HCEC 1CT (cell line): ENCODE measurements at regions not wholly inside any gene's neighbourhood (a gene's known extent, or its start where the extent isn't known, plus 50 kb on each side); places are given as distances from the start of the nearest gene placed in this dataset.
A peak's percentile ranks its signal among the peaks of the same experiment; 100 is the strongest.

Source experiments
- DNase-seq: peaks from one replicate; pipeline ENCODE4 v3.0.0-alpha.2; 2017

DNA sequence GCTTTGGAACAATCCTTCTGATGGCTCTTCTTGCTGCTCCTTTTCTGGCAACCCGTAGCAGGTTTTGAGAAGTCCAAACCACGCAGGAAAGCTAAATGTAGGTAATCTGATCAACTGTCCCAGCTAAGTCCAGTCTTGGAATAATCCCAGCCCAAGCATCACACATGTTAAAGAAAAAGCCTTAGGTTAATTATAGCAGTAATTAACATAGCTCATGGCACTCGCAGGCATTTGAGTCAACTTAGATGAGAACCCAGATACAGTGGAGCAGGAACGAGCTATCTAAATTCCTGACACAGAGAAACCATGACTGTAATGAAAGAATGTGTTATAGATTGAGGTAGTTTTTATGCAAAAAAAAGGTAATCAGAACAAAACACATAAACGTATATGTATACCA is 844.8 kb downstream of the CDH9 start:
- no peak for DNase-seq

DNA sequence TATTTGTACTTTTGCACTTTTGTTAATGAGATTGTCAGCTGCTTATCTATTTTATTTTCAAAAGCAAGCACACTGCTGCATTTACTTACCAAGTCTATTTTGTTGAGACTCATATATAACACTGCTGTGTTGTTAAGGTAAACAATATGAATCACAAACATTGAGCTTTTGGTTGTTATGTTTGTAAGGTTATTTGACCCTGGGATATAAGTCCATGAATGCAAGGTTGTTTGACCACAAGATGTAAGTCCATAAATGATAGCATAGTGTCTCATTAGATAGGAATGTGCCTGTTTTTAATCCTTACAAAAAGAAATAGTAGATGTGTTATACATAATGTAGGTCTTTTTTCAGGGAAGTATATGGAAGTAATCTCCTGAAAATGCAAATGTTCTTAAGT is 845.9 kb downstream of the CDH9 start:
- DNase-seq, result no peak

DNA sequence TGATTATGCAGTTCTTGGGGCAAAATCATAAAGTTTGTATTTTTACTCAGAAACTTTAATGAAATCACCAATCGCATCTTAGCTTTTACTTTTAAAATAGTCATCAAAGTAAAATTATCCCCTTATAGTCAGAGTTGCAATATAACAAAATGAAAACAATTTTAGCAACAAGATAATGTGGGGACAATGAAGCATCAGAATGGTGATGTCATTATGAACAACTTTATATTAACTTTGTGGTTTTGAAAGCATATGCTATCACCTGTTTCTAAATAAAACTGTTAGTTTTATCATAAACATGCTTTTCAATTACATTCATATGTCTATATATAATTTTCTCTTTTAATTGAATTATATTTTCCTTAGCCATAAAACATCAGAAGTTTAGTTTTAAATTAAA is 856.8 kb downstream of the CDH9 start:
- no peak for DNase-seq

DNA sequence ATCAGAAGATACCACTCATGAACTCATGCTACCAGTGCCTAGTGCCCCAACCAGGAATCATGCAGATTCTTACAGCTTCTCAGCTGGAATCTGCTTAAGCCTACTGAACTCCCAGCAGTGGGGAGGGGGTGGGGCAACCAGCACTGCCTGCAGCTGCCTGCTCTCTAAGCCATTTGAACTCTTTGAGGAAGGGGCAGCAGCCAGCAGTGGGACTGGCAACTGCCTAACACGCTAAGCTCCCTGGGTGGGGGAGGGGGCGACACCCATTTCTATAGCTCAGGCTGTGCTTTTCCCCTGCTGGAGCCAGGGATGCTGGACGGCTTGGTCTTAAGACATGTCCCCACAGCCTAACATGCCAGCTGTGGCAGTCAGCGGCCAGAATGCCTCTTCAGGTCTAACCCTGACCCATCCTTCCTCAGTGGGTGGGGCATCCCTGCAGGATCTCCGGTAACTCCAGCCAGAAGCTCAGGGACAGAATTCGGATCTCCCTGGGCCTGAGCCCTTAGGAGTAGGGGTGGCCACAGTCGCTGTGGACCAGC is 889.7 kb downstream of the CDH9 start:
- no peak for DNase-seq

DNA sequence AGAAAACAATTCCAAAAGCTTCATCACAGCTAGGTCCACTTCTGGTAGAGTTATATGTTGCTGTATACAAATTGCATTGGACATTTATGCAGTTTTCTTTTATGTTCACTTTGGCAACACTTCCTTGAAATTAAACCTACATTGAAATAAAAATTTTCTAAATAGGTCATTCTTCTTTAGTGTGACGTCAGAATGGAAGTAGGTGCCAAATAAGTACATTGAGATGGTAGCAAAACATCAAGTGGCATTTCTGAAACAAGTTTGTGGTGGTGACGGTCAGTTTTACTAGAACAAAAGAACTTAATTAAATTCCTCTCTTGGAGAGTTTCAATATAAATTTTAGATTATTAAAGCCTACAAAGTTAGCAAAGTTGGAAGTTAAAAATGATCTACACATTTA is 895.1 kb downstream of the CDH9 start:
- DNase-seq, result no peak

DNA sequence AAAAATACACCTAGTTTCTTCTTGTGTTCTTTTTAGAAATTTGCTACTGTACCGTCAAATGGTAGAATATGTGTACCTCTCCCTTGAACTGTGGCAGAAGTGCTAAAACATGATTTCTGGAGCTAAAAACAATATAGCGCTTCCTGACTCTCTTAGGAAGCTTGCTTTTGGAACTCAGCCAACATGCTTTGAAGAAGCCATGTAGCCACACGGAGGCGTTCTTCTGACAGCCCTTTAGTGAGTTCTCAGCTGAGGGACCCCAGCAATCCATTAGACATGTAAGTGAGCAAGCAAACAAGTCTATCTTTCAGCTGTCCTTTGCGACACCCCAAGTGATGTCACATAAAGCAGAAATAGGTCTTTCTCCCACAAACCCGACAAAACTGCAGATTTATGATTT is 917.0 kb downstream of the CDH9 start:
- peak; percentile 9 for DNase-seq

DNA sequence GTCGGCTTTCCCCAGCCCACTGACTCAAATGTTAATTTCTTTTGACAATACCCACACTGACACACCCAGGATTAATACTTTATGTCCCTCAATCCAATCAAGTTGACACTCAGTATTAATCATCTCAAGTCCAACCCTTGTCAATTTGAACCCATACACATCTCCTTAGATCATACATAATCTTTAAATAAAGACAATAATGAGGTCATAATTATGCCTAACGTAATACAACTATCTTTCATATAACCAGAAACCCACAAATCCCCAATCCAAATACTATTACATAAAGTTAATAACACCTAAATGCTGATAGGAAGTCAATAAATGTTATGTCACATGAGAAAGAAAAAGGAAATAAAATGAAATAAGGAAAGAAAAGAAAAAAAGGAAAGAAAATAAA is 934.2 kb downstream of the CDH9 start:
- no peak for DNase-seq

DNA sequence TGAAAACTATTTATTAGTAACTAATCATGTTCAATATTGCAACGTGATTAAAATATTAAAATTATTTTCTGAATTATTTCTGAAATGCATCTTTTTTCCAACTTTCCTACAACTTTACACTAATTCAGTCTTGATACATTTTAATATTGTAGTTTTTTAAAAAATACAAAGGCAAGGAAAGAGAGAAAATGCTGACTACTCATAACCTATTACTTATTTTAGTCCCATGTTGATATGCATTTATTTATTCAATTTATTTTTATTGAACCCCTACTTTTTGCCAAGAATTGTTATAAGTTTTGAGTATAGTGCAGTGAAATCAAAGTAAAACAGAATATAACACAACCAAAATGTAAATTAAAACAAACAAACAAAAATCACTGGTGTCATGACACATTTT is 978.2 kb downstream of the CDH9 start:
- DNase-seq, result no peak

DNA sequence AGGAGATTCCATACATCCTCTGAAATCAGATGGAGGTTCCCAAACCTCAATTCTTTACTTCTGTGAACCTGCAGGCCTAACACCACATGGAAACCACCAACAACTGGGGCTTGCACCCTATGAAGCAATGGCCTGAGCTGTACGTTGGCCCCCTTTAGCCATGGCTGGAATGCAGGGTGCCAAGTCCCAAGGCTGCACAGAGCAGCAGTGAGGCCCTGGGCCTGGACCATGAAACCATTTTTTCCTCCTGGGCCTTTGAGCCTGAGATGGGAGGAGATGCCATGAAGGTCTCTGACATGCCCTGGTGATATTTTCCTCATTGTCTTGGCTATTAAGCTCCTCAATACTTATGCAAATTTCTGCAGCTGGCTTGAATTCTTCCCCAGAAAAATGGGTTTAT is 983.8 kb downstream of the CDH9 start:
- DNase-seq, result no peak

DNA sequence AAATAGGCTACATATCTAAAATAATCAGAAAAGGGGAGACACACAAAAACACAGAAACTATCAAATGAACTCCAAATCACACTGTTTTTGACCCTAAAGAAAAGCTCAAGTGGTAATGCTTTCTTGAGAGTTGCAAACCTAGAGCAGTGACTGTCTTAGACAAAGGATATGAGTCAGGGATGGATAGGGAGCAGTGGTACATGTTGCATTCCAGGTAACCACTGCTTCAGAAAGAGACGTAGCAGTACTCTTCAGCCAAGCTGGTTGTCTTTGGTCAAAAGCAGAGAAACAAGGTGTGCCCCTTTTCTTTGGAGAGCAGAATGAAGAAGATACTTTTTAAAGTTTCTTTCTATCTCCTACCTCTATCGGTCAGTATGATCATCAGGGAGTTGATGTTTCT is 1003.6 kb downstream of the CDH9 start:
- DNase-seq, result no peak

DNA sequence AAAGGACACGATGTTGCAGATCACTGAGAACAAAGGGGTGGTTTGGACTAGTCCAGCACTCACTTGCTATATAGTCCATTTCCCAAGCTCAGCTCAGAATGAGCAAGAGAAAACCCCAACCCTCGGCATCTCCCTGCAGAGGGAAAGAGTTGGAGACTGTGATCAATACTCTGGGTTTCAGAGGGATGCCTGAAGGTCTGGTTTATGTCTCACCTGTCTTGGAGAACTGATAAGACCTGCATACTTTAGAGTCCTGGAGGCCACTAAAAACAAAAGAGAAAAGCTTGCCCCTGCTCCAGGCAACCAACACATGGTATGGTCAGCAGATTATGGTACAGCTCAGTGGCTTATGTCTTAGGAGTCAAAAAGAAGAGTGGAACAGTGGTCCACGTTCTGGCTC is 1006.9 kb downstream of the CDH9 start:
- DNase-seq, result no peak

DNA sequence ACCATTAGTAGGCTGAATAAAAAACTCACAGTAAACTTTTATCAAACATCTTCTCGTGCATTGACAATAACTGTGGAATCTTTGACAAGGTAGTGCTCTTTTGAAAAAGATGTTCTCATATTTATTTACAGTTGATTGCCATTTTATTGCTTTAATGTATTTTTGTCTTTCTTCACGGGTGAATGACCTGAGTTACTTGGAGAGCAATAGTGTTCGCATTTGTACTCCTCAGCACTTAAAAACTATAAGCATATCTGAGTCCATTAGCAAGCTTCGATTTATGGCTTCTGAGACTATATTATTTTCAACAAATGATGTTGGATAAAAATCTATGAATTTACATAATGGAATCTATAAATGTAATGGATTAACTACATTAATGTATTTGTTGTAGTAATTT is 1012.3 kb downstream of the CDH9 start:
- DNase-seq, result no peak

DNA sequence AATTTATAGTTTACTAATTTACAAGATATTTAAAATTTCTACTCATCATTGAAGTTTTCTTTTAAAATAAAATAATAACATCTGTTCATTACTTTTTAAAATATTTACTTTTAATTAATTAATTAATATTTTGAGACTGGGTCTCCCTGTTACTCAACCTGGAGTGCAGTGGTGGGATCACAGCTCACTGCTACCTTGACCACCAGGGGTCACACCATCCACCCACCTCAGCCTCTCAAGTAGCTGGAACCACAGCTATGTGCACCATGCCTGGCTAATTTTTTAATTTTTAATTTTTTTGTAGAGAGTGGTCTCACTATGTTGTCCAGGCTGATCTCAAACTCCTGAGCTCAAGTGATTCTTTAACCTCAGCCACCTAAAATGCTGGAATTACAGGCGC is 1013.6 kb downstream of the CDH9 start:
- DNase-seq, result no peak

DNA sequence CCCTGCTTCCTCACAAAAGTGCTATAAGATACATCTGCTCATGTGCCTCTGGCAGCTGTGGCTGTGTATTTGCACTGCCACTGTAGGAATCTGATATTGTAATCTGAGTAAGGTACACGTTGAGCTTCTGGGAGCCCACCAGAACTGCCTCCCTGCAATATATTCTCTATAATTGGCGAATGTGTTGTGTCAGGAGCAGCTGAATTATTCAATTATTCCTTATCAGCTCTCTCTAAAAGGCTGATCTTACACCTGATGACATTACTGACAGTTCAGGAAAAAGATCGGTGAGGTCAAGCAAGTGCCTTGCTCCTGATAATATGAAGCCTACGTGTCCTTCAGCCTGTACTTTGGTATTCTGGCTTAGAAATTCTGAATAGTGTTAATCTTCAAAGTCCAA is 1015.0 kb downstream of the CDH9 start:
- DNase-seq, result no peak

DNA sequence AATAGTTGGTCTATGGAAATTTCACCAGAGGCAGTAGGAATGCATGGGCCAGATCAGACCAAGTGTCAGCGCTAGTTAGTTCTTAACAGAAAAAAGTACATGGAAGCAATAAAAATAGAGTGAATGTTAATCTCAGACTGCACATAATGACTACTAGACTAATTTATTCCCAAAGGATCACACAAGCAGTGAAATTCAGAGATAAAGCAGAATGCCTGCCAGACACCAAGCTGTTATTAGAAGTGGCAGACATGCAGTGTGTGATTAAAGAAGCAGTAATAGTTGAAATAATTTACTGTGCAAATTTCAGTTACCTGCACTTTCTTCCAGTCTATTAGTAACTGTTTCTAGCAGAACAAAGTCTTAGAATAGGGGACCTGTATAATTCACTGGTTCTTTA is 1024.2 kb downstream of the CDH9 start:
- DNase-seq, result no peak

DNA sequence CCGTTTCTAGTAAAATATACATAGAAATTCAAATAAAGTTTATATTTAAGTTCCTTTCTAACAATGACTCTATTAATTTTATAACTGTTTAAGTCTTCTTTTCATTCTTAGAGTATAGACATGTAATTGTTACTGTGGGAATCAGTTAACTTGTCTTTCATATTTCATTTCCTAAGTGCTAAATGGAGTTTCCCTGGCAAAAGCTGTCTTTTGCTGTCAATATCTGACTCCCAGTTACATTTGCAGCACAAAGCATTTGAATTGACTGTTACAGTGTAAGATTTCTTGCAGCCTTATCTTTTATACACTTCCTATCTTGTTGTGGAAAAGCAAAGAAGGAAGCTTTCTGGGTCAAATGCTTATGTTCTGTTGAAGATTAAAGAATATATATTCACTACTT is 1026.3 kb downstream of the CDH9 start:
- no peak for DNase-seq

DNA sequence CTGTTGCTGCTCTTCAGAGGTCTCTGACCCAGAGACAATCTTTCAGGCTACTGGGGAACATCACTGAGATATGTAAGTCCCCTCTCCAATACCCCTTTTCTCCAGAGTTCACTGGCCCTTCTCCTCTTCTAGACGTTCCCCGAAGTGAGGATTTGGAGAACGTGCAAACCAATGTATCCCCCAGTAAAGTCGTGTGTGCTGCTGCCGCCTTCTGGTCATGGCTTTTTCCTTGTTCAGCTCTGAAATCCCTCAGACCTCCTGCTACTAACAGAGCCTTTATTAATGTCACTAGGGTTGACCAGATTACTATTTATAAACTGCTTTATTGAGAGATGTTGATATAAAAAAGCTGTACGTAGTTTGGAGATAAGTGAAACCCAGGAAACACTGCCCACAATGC is 1028.6 kb downstream of the CDH9 start:
- DNase-seq, result no peak

DNA sequence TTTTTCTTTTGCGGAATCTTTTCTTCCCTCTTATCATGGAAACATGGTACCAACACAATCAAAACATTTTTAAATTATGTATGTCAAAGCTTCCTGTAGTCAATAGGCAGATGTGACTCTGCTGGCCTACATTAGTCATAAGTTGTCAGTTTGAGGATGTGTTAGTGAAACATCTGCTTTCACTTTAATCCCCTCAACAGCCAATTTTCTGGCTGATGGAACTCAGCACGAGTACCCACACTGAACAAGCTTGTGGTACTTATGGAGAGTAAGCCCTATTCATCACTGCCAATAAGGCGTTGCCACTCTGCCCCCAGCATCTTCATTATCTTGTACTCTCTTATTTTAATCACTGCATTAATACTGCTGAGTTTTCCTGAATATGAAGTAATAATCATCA is 1034.4 kb downstream of the CDH9 start:
- DNase-seq, result no peak

DNA sequence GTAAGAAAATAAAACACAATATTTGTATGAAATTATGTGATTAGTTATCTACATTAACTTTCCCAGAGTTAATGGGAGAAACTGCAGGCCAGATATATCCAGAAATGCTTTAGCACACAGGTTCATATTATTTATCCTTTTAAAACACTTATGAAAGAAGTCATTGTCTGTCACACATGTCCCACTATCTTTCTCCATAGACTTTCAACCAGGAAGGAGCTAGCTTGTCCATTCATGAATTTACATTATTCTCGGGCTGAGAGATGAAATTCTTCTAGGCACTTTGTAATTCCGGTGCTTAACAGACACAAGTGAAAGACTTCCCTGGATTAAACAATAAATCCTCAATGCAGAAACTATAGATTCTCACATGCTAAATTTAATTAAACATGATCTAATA is 1043.2 kb downstream of the CDH9 start:
- no peak for DNase-seq

DNA sequence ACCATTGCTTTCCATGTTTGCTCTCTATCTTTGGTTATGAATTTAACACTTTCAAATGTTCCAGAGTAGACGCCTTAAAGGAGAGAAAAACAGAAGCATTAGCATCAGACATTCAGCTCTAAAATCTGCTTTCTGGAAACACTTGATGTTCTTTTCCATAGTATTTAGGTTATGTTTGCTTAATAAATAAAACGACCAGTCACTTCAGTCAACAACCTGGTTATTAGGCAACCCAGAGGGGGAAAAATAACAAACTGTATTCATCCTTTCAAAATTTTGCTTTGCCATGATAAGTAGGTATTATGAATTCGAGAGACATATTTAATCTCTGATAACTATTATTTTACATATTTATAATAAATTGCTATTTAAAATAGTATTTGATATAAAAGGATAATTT is 1044.7 kb downstream of the CDH9 start:
- no peak for DNase-seq

DNA sequence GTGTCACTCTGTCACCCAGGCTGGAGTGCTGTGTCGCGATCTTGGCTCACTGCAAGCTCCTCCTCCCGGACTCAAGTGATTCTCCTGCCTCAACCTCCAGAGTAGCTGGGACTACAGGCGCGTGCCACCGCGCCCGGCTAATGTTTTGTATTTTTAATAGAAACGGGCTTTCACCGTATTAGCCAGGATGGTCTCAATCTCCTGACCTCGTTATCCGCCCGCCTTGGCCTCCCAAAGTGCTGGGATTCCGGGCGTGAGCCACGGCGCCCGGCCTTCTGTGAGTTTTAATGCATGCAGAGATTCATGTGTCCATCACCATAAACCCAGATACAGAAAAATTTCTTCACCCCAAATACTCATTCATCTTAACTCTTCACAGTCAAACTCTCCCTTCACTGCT is 1046.7 kb downstream of the CDH9 start:
- DNase-seq, result no peak

DNA sequence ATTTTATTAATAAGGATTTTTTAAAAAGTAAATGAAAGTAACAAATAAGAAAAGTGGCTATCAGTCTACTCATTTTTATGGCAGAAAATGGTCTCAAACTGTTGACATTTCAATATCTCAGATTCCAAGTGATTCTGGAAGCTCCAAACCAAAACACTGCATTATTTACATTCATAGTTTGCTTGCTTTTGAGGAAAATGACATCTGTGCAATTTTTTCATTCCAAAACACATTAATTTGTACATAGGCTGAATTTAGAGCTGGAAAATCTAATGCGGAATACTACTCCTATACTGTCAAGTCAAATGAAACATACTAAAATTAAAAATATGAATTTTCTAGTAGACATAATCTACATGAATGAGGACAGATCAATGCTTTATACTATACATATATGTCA is 1047.6 kb downstream of the CDH9 start:
- DNase-seq, result no peak

DNA sequence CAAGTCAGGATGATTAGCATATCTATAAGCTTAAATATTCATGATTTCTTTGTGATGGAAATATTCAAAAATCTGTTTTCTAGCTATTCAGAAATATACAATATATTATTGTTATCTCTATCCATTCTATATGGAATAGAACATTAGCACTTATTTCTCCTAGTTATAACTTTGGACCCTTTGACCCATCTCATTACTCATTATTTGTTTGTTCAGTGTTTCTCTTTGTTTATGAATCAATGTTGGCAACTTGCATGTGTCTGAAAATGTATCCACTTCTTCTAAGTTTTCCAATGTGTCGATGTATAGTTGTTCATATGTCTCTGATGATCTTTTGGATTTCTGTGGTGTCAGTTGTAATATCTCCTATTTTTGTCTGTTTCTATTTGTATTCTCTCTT is 1059.3 kb downstream of the CDH9 start:
- DNase-seq, result no peak

DNA sequence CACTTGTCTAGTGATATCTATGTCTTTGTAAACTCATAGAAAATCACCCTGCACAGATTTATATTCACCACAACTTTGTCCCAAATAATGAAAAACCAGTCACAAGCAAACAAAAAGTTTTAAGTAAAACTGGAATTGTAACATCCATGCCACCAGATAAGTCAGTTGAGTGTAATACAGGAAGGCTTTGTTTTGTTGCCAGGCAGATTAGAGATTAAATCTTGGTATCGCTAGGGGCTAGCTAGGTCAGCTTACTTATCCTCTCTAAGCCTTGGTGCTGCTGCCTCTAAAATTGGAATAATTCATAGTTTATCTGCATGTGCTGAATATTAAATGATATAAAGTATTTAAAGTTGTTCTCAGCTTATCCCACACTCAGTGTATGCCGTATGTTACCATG is 1062.5 kb downstream of the CDH9 start:
- DNase-seq, result no peak

DNA sequence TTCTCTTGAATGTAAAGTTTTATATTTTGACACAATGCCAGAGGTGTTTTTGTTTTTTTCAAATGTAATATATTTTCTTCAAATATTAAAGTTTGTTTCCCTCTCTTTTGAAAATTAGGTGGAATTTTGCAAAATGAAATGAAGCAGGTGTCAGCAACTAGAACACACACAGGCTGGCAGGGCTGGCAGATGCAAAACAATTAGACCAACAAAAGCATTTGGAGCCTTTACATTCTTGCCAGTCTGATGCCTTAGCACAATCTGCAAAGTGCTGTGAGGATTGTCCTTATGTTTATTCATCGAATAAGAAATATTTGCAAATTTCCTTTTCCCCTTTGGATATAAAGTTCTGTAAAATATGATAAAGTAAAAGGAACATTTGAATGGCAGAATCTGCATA is 1063.9 kb downstream of the CDH9 start:
- DNase-seq, result no peak

DNA sequence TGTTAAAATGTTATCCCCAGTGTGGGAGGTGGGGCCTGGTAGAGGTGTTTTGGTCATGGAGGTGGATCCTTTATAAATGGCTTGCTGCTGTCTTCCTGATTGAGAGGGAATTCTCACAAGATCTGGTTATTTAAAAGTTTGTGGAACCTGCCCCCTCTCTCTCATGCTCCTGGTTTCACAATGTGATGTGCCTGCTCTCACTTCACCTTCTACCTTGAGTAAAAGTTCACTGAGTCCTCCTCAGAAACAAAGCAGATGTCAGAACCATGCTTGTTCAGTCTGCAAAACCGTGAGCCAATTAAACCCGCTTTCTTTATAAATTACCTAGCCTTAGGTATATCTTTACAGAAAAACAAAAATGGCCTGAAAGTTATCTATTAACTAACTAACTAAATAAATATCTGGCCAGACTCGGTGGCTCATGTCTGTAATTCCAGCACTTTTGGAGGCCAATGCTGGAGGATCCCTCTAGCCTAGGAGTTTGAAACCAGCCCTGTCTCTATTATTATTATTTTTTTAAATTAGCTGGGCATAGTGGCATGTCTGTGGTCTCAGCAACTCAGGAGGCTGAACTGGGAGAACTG is 1067.4 kb downstream of the CDH9 start:
- no peak for DNase-seq
